CD4-positive, CD25-positive, alpha-beta regulatory T cell (primary cell): ENCODE measurements at regions not wholly inside any gene's neighbourhood (a gene's known extent, or its start where the extent isn't known, plus 50 kb on each side); places are given as distances from the start of the nearest gene placed in this dataset.
A peak's percentile ranks its signal among the peaks of the same experiment; 100 is the strongest.

Experiments
- ATAC-seq, 2 donors: fragments of 150-1000 bp; cut with Tn5 transposase; one replicate each; pipeline ENCODE4 v1.10.0; 2021; ENCODE audit warnings: low read depth in 2 of 2, moderate number of reproducible peaks in 2 of 2, moderate library complexity in 1 of 2
- DNase-seq, 3 donors: peaks; one replicate each; pipeline versions ENCODE4 v3.0.0 to v3.0.0-alpha.2; 2012 to 2022; ENCODE audit warnings: mixed read lengths in 1 of 3
- H3K27ac ChIP-seq: one replicate; pipeline ENCODE4 v1.7.0; 2013; ENCODE audit warnings: mild to moderate bottlenecking, low read length; ENCODE audit not compliant: insufficient read depth, poor library complexity, severe bottlenecking
- H3K27me3 ChIP-seq: one replicate; pipeline ENCODE4 v1.7.0; 2013; ENCODE audit warnings: low read length; ENCODE audit not compliant: control insufficient read depth, insufficient read depth
- H3K36me3 ChIP-seq: one replicate; pipeline ENCODE4 v1.7.0; 2013; ENCODE audit warnings: mild to moderate bottlenecking, low read length, moderate library complexity; ENCODE audit not compliant: control insufficient read depth, insufficient read depth
- H3K4me1 ChIP-seq: 2 replicates; pipeline ENCODE4 v1.7.0; 2013; ENCODE audit warnings: mild to moderate bottlenecking, low read length; ENCODE audit not compliant: insufficient read depth, control insufficient read depth, poor library complexity, severe bottlenecking
- H3K4me3 ChIP-seq: one replicate; pipeline ENCODE4 v1.7.0; 2013; ENCODE audit warnings: low read depth, mild to moderate bottlenecking, low read length, moderate library complexity
- H3K9me3 ChIP-seq, 2 experiments: 1 replicate in 1 of 2; 2 replicates in 1 of 2; pipeline ENCODE4 v1.7.0; 2013; ENCODE audit warnings: low read length in 2 of 2, mild to moderate bottlenecking in 1 of 2, moderate library complexity in 1 of 2; ENCODE audit not compliant: control insufficient read depth in 2 of 2
- H3K27ac Mint-ChIP-seq, 3 donors: one replicate each; pipeline ENCODE4 v1.8.0; 2020 to 2022; ENCODE audit warnings: mild to moderate bottlenecking in 3 of 3, mixed read lengths in 3 of 3, moderate library complexity in 2 of 3
- H3K27me3 Mint-ChIP-seq: one replicate; pipeline ENCODE4 v1.8.0; 2022; ENCODE audit warnings: mild to moderate bottlenecking, mixed read lengths
- H3K36me3 Mint-ChIP-seq: one replicate; pipeline ENCODE4 v1.8.0; 2020; ENCODE audit warnings: mixed read lengths
- H3K4me1 Mint-ChIP-seq, 4 donors: one replicate each; pipeline ENCODE4 v1.8.0; 2020 to 2022; ENCODE audit warnings: mixed read lengths in 4 of 4, mild to moderate bottlenecking in 1 of 4
- H3K4me3 Mint-ChIP-seq, 4 donors: one replicate each; pipeline ENCODE4 v1.8.0; 2020 to 2022; ENCODE audit warnings: mild to moderate bottlenecking in 4 of 4, mixed read lengths in 4 of 4, moderate library complexity in 3 of 4
- H3K9me3 Mint-ChIP-seq, 7 donors: one replicate each; pipeline ENCODE4 v1.8.0; 2020 to 2022; ENCODE audit warnings: mixed read lengths in 7 of 7, mild to moderate bottlenecking in 3 of 7, moderate library complexity in 2 of 7

- Histone ChIP-seq H3K27ac (no peak overlapping the region), H3K9me3 (no peaks in the 10 kb centered on the region), H3K4me1 (no peaks in the 10 kb centered on the region), H3K27me3 (no peaks in the 10 kb centered on the region), H3K36me3 (no peaks in the 10 kb centered on the region), H3K4me3 (no peak overlapping the region)
- DNase-seq (no peak), ATAC-seq (no peak)
- H3K9me3 Mint-ChIP-seq: peaks cover under 1 to 6% (median 3%) of the 10 kb centered on the region in 7 donors
- H3K36me3 Mint-ChIP-seq: no peaks in the 10 kb centered on the region
- H3K27me3 Mint-ChIP-seq: no peaks in the 10 kb centered on the region
- peak overlapping the region in 1 of 3 donors; percentile 67 for H3K27ac Mint-ChIP-seq
- no peak overlapping the region for H3K4me3 Mint-ChIP-seq
- no peaks in the 10 kb centered on the region for H3K4me1 Mint-ChIP-seq
Observed at GRCh38 chr18:71878226-71878625, 665.9 kb downstream of the CBLN2 start.

GRCh38 chr18:71873695-71874094, 670.4 kb downstream of the CBLN2 start:
- Mint-ChIP-seq H3K4me1 (no peaks in the 10 kb centered on the region), H3K27ac (no peak overlapping the region), H3K27me3 (no peaks in the 10 kb centered on the region), H3K4me3 (no peak overlapping the region), H3K36me3 (no peaks in the 10 kb centered on the region), H3K9me3 (peaks cover 0 to 5% (median 2%) of the 10 kb centered on the region in 7 donors)
- H3K36me3 ChIP-seq: no peaks in the 10 kb centered on the region
- no peaks in the 10 kb centered on the region for H3K9me3 ChIP-seq
- DNase-seq: no peak
- H3K4me1 ChIP-seq: no peaks in the 10 kb centered on the region
- no peaks in the 10 kb centered on the region for H3K27me3 ChIP-seq
- ATAC-seq: no peak
- no peak overlapping the region for H3K27ac ChIP-seq
- no peak overlapping the region for H3K4me3 ChIP-seq

GRCh38 chr18:71865888-71866287, 678.3 kb downstream of the CBLN2 start:
- H3K27ac ChIP-seq: no peak overlapping the region
- DNase-seq (no peak), ATAC-seq (no peak)
- H3K4me3 ChIP-seq: no peak overlapping the region
- H3K36me3 Mint-ChIP-seq: no peaks in the 10 kb centered on the region
- H3K9me3 Mint-ChIP-seq: peaks cover 0 to 8% (median 2%) of the 10 kb centered on the region in 7 donors
- H3K27me3 ChIP-seq: no peaks in the 10 kb centered on the region
- no peaks in the 10 kb centered on the region for H3K27me3 Mint-ChIP-seq
- H3K4me1 ChIP-seq: no peaks in the 10 kb centered on the region
- no peaks in the 10 kb centered on the region for H3K36me3 ChIP-seq
- no peak overlapping the region for H3K4me3 Mint-ChIP-seq
- H3K27ac Mint-ChIP-seq: no peak overlapping the region
- no peaks in the 10 kb centered on the region for H3K4me1 Mint-ChIP-seq
- peaks cover 0 to 3% of the 10 kb centered on the region in 2 experiments for H3K9me3 ChIP-seq

GRCh38 chr18:71850602-71851001, 693.5 kb downstream of the CBLN2 start:
- Mint-ChIP-seq H3K4me1 (no peaks in the 10 kb centered on the region), H3K9me3 (peaks cover 0 to 33% (median 17%) of the 10 kb centered on the region in 7 donors), H3K4me3 (no peak overlapping the region), H3K36me3 (no peaks in the 10 kb centered on the region), H3K27ac (no peak overlapping the region), H3K27me3 (no peaks in the 10 kb centered on the region)
- Histone ChIP-seq H3K4me3 (no peak overlapping the region), H3K36me3 (no peaks in the 10 kb centered on the region), H3K27me3 (no peaks in the 10 kb centered on the region), H3K9me3 (peaks cover 0 to 1% of the 10 kb centered on the region in 2 experiments), H3K4me1 (no peaks in the 10 kb centered on the region), H3K27ac (no peak overlapping the region)
- ATAC-seq: no peak
- no peak for DNase-seq

DNA sequence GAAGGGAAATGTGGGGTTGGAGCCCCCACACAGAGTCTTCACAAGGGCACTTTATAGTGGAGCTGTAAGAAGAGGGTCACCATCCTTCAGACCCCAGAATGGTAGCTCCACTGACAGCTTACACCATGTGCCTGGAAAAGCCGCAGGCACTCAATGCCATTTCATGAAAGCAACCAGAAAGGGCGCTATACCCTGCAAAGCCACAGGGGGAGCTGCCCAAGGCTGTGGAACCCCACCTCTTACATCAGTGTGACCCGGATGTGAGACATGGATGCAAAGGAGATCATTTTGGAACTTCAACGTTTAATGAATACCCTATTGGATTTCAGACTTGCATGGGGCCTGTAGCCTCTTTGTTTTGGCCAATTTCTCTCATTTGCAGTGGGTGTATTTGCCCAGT, 694.7 kb downstream of the CBLN2 start:
- peaks cover 0 to 29% (median 15%) of the 10 kb centered on the region in 7 donors for H3K9me3 Mint-ChIP-seq
- no peak overlapping the region for H3K27ac Mint-ChIP-seq
- H3K27ac ChIP-seq: no peak overlapping the region
- no peaks in the 10 kb centered on the region for H3K27me3 Mint-ChIP-seq
- DNase-seq (no peak), ATAC-seq (no peak)
- peaks cover 0 to 1% of the 10 kb centered on the region in 2 experiments for H3K9me3 ChIP-seq
- H3K4me3 Mint-ChIP-seq: no peak overlapping the region
- no peaks in the 10 kb centered on the region for H3K36me3 ChIP-seq
- H3K27me3 ChIP-seq: no peaks in the 10 kb centered on the region
- H3K4me1 ChIP-seq: no peaks in the 10 kb centered on the region
- no peaks in the 10 kb centered on the region for H3K4me1 Mint-ChIP-seq
- no peak overlapping the region for H3K4me3 ChIP-seq
- H3K36me3 Mint-ChIP-seq: no peaks in the 10 kb centered on the region

DNA sequence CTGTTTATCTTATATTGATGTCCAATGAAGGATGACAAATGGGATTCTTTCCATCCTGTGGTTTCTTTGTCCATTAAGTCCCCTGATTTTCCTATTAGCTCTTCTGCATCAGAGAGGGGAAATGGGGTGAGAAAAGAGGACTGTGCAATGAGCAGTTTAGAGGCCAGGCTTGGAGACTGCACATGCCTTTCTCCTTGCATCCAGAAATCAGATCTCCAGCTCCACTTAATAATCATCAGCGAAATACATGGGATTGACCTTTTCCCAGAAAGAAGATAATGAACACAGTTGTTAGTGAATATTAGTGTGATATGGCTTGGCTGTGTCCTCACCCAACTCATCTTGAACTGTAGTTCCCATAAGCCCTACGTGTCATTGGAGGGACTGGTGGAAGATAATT, 697.4 kb downstream of the CBLN2 start:
- H3K27me3 ChIP-seq: no peaks in the 10 kb centered on the region
- ATAC-seq: no peak
- peaks cover 0 to 1% of the 10 kb centered on the region in 2 experiments for H3K9me3 ChIP-seq
- Mint-ChIP-seq H3K9me3 (peaks cover 0 to 29% (median 15%) of the 10 kb centered on the region in 7 donors), H3K4me3 (no peak overlapping the region), H3K36me3 (no peaks in the 10 kb centered on the region), H3K27me3 (no peaks in the 10 kb centered on the region), H3K4me1 (no peaks in the 10 kb centered on the region), H3K27ac (no peak overlapping the region)
- no peak overlapping the region for H3K27ac ChIP-seq
- H3K4me3 ChIP-seq: no peak overlapping the region
- H3K36me3 ChIP-seq: no peaks in the 10 kb centered on the region
- no peak for DNase-seq
- H3K4me1 ChIP-seq: no peaks in the 10 kb centered on the region

- Mint-ChIP-seq H3K27ac (no peak overlapping the region), H3K4me3 (no peak overlapping the region), H3K4me1 (no peaks in the 10 kb centered on the region), H3K36me3 (no peaks in the 10 kb centered on the region), H3K27me3 (no peaks in the 10 kb centered on the region), H3K9me3 (peaks cover 3 to 17% (median 9%) of the 10 kb centered on the region in 7 donors)
- Histone ChIP-seq H3K9me3 (no peaks in the 10 kb centered on the region), H3K4me1 (no peaks in the 10 kb centered on the region), H3K4me3 (no peak overlapping the region), H3K36me3 (no peaks in the 10 kb centered on the region), H3K27ac (no peak overlapping the region), H3K27me3 (no peaks in the 10 kb centered on the region)
- ATAC-seq (no peak), DNase-seq (no peak)
Observed at GRCh38 chr18:71844814-71845213, 699.3 kb downstream of the CBLN2 start.

DNA sequence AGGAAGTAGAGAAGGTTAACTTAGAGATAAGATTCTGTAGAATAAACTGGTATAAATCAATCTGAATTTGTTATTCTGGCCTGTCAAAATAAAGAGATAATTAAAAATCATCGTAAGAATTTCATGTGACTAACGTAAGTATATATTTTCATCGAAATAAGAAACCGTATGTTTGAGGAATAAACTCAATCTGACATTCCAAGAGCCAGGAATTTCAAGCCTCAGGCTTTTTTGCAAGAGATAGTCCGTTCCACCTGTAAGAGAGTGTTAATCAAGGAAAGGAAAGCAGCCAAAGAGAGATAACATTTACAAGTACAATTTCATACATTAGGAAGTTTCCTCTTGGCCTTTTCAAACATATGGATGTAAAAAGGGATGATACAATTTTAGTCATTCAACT, 701.5 kb downstream of the CBLN2 start:
- Mint-ChIP-seq H3K9me3 (peaks cover 0 to 10% (median 4%) of the 10 kb centered on the region in 7 donors), H3K27me3 (no peaks in the 10 kb centered on the region), H3K27ac (no peak overlapping the region), H3K4me1 (no peaks in the 10 kb centered on the region), H3K36me3 (no peaks in the 10 kb centered on the region), H3K4me3 (no peak overlapping the region)
- no peak overlapping the region for H3K4me3 ChIP-seq
- H3K36me3 ChIP-seq: no peaks in the 10 kb centered on the region
- ATAC-seq: no peak
- no peak overlapping the region for H3K27ac ChIP-seq
- DNase-seq: no peak
- H3K9me3 ChIP-seq: no peaks in the 10 kb centered on the region
- H3K27me3 ChIP-seq: no peaks in the 10 kb centered on the region
- no peaks in the 10 kb centered on the region for H3K4me1 ChIP-seq
